ENCODE measurements at regions not wholly inside any gene's neighbourhood (a gene's known extent, or its start where the extent isn't known, plus 50 kb on each side); places are given as distances from the start of the nearest gene placed in this dataset.

DNA sequence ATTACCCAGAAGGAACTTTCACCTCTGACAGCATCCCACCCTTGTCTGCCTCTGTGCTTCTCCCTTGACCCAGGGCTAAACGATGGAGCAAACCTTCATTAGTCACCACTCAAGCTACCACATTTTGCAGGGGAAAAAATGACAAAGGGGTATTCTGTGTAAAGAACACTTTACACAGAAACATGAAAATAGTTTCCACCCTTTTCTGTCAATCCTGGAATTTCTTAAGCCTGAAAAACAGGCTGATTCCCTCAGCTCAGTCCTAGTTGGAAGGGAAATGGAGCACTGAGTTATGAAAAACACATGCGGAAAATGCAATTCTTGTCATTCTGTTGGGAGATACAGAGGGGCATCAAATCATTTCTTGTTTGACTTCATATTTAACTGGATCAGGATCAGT is 175.0 kb upstream of the HNRNPA3 start:
- no peak for DNase-seq

DNA sequence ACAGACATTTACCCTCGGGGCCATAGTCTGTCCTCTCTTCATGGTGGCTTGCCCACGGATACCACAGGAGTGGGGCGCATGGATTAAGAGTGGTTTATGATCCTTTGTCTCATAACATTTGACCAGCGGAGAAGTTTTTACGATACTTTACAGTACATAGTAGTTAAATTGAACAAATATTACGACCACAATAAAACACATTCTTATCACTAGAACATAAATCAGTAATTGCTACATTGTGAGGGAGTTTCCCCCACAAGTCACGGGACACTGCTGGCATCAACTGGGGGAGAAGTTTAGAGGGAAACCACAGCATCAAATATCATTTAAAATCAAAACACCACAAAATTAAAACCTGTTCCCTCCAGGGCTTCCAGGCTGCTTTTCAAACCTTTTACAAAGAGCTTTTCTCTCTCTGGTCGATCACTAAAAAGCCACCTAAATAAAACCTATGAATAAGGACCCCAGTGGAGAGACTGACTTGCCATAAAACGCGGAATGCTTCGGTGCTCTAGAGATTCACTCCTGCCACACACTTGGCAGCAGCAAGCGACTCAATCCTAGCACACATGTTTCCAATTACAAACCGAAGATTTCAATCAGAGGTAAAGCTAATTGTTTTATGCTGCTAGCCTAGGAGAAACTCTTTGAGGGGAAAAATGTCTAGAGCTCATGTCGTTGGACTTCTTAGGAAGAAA is 173.7 kb upstream of the HNRNPA3 start:
- no peak for DNase-seq

DNA sequence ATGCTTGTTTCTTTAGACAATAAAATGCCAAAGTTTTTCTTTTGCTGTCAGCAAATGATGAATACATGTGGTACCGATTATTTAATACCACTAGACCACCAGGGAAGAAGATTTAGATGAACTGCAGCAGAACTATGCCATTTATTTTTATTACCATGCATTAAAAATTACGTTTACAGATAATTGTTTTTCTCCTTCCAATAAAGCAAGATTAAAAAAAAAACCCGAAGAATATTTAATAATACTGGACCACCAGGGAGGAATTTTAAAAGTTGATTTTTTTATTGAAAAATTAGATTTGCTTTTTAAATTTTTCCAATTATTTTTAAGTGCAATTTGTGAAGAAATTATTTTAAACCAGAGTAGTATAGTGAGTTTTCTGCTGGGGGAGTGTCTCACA is 170.3 kb upstream of the HNRNPA3 start:
- no peak for DNase-seq

DNA sequence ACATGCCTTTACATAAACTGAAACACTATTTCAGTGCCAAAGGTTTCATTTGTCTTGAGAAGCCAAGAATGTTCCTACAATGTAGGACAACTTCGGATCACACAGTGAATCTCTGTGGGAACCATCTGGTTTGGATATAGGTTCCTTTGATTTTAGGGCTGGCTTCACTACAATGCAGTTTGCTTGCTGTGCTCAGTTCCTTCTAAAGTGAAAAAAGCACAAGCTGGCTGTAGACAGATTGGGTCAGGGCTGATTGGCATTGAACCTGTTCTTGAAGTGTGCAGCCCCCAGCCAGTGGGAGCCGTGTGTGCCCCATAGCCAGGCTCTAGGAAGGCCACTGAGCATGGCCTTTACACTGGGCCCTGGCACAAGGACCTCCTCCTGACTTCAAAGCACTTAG is 167.9 kb upstream of the HNRNPA3 start:
- DNase-seq: no peak

DNA sequence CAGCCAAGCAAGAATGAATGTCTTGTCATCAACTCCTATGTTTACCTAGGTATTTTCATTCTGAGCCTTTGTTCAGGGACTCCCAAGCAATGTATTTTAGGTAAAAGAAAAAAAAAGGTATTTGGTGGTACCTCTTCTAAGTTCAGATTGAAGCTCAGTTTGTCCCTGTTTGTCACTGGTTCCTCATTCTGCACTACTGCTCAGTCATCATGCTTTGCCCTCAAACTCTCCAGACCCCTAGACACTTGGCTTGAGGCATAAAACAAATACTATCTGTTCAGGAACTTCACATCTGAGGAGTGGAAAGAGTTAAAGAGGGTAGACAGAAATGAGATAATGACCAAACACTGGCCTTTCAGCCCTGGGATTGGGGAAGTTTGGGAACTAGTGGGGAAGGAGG is 163.6 kb upstream of the HNRNPA3 start:
- no peak for DNase-seq

DNA sequence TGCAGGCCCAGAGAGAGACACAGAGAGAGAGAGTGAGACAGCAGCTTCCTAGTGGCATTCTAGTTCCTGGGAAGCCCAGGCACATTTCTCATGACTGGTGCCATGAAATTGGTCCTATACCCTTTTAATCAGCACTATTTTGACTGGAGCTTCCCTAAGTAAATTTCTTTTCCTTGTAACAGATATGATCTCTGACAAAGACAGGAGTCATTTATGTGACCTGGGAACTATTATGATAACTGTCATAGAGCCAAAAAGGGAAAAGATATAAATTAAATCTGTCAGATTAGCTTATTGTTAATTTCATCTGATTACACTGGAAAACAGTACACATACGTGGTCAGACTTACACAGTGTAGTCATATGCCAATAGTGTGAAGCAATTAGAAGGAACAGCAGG is 161.3 kb upstream of the HNRNPA3 start:
- DNase-seq: no peak

DNA sequence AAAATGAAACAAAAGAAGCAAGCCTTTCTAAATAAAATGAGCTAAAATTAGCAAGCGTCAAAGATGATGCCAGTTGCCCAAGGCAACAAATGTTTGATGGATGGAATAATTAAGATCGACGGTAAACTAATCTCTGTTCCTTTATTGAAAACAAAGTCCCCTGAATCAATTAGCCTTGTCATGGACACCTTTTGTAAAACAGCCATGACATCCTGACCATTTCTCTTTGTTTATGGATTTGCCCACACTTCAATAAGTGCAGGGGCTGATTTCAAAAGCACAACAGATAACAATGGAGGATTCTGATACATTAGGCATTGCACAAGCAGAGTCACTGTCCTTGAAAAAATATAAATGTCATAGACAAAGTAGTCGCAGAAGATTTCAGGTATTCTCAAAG is 160.1 kb upstream of the HNRNPA3 start:
- no peak for DNase-seq

DNA sequence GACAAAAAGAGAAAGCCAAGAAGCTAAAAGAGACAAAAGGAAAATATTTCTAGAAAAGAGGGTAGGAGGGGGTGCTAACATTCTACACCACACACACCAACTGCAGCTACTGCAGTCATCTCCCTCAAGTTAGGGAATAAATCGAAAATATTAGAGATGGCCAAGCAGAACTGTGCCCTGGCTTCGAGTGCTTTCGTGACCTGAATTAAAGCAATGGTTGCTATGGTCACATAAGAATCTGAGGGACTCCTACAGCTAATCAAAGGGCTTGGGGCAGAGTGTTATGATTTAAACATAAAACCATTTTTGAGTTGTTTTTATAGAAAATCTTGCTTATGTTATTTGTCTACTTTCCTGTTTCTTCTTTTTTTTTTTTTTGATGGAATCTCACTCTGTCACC is 159.6 kb upstream of the HNRNPA3 start:
- no peak for DNase-seq

DNA sequence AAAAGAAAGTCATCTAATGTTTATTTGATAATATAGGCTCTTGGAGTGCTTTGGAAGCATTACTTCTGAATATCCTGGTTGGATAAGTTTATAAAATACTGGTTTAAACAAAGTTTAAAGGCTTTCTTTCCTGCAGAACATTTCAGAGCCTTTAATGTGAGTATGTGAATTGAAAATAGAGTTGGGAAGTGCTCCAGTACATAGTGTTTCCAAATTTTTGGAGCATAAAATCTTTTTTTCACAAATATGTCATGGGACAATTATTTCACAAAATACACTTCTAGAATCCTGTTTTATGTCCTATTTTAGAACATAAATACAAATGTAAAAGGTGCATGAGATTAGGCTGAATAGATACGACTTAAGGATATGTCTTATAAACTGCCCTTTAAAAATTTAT is 158.9 kb upstream of the HNRNPA3 start:
- DNase-seq: no peak

DNA sequence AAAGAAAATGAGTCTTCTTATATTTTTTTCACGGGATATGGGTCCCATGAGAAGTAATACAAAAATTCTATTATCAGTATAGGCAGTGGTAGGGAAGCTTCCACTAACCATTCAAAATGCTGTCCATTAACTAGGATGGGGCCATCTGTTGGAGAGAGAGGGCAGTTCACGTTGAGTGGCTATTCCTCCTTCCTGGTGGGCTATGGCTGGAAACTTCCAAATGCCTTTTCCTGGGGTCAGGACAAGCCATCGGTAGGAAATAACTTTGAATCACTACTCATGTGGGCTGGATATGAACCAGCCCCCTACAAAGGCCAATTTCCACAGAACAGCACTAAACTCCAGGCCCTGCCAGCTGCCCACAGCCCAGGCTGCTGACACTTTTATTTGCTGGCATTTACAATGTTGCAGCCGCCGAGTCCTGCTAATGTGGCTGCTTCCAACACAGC is 156.1 kb upstream of the HNRNPA3 start:
- no peak for DNase-seq

DNA sequence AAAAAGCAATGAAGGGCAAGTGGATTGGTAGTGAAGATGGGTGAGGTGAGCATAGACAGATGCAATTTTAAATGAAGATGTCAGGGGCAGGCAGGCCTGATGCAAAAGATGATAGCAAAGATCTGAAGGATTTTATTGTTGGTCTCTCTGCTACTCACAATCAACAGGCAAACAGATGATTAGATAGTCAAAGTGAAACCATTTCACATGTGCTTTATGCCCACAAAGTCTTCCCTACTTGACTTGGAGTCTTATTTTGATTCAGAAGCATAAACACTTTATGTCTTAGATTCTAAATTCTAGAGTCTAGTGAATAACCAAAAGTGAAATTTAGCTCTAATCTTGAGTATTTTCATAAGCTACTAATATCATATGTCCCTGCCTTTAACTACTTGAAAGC is 153.8 kb upstream of the HNRNPA3 start:
- DNase-seq: no peak

DNA sequence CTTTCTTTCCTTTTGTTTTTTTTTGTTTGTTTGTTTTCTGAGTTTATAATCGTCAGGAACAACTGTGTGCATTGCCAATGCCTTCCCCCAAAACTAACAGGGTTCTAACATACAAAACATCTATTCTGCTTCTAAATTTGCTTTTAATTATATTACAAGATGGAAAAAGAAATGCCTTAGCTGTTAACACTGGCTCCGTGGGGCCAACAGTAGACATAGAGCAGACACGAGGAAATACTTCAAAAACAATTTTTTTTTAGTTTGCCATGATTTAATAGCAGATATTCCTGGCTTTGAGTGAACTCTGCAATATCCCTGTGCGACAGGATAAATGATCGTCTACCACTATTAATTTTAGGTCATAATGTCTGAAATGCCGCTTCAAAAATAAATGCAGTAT is 153.3 kb upstream of the HNRNPA3 start:
- no peak for DNase-seq

DNA sequence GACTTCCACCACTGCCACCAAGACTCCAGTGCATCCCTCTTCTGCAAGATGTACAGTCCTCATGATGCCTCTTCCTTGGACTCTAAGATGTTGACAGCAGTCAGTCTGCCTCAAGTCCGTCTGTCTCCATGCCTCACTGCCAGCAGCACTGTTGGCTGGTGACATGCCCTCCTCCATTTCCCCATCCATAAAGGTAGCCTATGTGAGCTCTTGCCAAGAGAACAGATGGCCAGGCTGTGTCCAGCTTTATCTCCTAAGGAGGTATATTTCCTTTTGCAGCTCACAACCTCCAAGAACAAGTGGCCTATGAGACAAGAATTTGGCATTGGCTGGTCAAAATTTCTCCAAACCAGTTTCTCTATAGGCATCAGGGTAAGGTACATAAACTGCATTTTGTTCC is 149.3 kb upstream of the HNRNPA3 start:
- no peak for DNase-seq

DNA sequence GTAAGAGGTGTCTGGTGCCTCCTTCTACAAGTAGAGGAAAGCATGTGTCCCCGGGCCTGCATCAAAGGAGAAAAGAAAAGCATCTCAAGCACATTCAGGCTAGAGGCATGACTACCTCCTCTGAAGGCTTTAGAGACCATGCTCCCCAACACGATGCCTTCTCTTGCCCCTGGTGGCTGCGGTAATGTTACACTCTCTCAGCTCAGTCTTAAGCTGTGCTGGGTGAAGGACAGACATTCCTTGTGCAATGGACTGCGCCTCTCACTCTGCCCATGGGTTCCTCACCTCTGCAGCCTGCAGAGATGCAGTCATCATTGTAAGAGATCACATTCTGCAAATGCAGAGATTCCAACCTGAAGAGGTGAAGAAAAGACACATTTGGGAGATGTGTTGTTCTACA is 148.2 kb upstream of the HNRNPA3 start:
- no peak for DNase-seq

DNA sequence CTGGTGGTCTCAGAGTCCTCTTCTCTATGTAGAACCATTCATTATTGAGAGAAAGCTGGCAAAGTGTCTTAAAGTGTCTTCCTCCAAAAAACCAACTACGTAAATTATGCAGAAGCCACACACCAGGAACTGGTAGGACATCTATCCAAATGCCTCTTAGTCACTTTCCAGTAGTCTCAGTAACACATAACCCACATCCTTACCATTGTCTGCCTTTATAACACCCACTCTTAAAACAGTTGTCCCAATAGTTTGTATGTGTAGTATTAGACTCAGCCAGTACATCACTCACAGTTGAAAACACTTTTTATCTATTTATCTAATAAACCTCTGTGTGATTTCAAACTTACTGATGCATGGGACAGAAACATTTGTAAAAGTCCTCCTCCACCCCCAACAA is 143.6 kb upstream of the HNRNPA3 start:
- no peak for DNase-seq

DNA sequence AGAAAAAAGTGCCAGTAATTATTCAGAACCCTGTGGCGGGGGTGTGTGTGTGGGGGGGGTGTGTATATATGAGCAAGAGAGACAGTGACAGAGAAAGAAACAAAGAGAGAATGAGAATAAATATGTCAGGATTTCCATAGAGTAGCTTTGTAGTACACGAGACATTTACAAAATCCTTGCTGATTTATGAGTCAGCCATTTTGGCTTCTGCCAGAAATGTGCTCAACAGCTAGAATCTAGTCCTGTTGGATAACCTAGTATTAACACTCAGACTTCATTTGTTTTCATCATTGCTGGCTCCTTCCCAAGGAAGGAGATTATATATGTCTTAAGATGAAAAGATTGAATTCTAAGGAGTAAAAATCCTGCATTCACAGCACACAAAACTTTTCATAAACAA is 140.5 kb upstream of the HNRNPA3 start:
- DNase-seq: no peak

DNA sequence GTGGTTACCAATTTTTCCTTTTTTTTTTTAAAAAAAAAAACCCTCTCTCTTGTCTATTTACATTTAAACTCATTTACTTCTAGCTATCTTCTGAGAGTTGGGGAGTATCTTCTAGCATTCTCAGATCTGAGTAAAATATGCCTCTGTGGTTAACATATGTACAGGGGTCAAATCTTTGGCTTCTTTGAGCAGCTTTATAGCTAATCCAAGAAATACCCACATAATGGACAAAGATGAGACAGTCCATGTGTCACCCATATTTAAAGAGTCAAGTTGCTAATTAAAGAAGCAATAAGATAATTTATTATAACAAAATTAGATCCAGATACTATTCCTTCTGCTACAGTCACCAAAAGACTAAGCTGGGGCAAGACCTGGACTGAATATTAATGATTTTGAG is 139.0 kb upstream of the HNRNPA3 start:
- DNase-seq: no peak

DNA sequence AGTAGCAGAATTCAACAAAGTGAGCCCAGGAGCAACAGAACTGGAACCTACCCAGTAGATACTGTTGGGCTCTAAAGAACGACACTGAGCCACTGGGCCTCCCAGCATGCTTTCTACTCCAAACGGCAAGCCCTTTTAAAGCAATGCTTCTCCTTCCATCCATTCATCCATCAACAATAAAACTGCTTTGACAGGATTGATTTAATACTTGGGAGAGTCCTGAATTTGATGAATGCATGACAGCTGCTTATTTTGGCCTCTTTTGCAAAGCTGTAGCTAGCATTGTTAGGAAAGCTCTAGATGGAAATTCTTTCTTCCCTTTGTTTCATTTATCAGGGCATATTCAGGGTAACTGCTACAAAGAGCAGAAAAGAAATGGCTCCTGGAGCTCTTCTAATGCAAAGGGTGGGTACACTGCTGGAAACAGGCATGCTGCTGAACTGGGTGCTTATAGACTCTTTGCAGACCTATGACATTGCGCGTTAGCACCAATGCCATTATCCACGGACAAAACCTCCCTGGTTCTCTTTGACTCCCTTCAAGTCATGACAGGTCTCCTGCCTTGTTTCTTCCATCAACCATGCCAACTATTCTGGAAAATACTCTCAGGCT is 138.4 kb upstream of the HNRNPA3 start:
- DNase-seq: no peak

DNA sequence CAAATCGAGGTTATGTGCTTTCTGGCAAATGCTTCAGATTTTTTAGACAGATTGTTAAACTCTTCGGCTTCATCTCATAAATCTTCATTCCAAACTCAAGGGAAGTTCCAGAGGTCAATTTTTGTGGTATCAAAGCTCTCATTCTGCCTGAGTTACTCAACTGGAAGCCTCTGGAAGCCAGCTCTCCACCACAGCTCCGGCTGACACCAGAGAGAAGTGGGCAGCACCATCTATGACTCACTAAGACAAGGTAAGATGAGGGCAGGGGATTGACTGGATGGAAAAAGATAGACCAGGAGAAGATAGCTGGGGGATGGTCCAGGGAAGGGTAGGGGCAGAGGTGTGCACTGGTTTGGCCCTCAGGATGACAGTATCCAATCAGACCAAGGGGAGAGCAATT is 137.3 kb upstream of the HNRNPA3 start:
- no peak for DNase-seq

DNA sequence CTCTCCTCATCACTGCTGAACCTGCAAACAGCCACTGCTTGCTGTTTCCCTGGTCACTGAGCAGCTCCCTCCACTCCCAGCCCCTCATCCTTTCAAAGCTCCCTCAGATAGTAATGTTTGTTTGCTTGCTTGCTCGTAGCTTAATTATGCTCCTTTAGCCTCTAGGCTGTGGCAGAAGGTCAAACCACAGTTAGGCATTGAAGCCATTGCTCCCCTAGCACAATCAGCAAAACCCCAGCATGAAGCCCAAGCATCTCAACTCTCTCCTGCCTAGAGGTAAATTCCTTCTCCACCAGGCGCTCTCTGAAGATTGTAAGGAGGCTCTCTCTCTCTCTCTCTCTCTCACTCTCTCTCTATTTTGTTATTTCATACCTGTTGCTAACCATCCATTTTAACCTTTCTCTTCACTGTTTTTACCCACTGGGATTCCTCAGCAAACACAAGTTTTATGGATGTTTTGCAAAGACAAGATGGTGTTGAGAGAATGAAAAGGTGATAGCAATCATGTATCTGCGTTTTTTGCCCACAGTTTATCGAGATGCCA is 135.9 kb upstream of the HNRNPA3 start:
- DNase-seq: no peak

DNA sequence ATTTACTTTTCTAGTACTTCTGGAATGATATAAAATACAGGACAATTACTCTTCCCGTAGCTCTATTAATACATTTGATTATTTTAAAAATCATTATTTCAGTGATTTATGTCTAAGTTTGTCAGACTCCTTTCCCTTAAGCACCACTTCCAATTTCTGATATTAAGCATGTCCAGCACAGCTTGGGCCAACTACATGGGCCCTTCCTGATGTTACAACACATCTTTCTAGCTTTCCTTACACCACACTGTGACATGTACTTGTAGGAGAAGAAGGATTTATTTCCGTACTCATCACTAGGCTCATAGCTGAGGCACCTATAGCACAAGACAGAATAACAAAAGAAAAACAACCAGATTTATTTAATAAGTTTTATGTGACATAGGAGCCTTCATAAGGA is 134.8 kb upstream of the HNRNPA3 start:
- no peak for DNase-seq

DNA sequence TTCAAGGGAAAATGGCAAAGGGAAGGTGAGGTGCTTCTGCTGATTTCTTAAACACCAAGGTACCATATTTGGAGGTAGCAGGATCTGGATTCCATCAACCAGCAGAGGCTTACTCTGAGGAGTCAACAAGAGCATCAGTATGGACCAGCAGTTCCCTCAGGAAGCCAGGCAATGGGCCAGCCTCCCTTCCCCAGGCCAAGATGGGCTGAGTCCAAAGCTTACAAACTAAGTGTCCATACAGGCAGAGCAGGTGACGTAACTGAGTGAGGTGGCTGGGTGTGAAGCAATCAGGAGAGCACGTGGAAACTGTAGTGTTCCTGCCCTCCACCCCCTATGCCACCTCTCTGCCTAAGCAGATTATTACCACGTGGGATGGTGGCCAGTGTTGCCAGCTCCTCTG is 134.2 kb upstream of the HNRNPA3 start:
- no peak for DNase-seq

DNA sequence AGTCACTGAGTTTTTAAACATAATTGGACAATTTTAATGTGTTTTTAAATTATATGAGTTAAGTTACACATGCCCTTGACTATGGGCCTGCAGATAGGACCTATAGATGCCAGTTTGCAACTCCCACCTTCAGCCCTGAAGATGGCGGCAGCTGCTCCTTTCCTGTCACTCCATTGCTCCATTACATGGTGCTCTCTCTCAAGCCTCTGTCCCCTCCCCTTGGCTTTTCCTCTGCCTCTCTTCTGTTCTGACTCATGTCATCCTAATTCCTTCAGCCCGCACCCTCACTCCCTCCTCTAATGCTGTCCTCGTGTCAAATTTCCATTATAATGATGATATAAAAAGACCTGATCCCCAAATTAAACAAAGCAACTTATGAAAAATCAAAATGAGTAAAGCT is 133.7 kb upstream of the HNRNPA3 start:
- DNase-seq: no peak

DNA sequence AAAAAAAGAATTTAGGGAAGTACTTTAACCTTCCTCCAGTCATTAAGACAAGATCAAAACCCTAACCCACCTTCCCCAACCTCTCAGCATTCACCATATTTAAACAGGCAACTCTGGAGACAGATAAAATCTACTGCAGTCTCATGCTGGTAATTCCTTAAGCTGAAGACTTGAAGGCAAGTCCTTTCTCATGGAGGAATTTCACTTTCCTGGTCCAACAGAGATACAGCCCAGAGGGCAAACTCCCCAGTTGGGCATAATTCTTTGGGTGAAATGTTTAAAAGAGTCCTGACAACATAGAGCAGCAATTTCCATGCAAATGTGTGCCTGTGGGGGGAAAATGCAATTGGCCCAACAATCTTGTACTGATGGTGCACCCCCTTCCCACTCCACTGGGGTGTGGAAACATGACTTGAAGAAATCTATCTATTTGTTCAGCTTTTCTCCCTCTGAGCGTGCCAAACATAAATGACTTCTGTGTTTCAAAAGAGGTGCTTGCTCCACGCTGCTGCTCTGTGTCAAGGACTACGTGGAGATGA is 131.8 kb upstream of the HNRNPA3 start:
- DNase-seq: no peak

DNA sequence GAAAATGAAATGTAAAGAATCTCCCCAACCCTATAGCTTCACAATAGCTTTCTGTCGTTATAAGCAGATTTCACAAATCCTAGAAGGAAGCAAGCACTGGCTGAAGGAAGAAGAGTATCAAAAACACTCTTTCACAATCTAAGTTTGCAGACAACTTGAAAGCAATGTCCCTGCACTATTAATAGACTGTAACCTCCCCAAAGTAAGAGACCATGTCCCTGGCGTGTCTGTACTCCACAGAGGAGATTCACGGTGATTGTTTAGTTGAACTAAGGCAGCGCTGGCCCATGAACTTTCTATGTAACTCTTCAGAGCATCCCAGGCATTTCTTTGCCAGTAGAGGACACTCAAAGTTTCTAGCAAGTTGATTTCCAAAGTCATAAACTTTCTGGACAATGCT is 128.0 kb upstream of the HNRNPA3 start:
- no peak for DNase-seq

Data from activated CD4-positive, alpha-beta T cell treated with anti-CD3 and anti-CD28 coated beads for 4 hours (primary cell).